Hepatocyte (in vitro differentiated cells): ENCODE measurements at regions not wholly inside any gene's neighbourhood (a gene's known extent, or its start where the extent isn't known, plus 50 kb on each side); places are given as distances from the start of the nearest gene placed in this dataset.

Experiments
- DNase-seq: peaks from one replicate; pipeline ENCODE4 v3.0.0-alpha.2; 2016; ENCODE audit warnings: low spot score
- H2AFZ ChIP-seq: fragments of 200-600 bp; sonication (generic); 2 replicates; pipeline ENCODE4 v1.6.0; 2016; ENCODE audit warnings: antibody characterized with exemption, mild to moderate bottlenecking
- H3K27ac ChIP-seq: fragments of 200-600 bp; sonication (generic); 2 replicates; pipeline ENCODE4 v1.5.1; 2016; ENCODE audit warnings: mild to moderate bottlenecking
- H3K27me3 ChIP-seq: fragments of 200-600 bp; sonication (generic); 2 replicates; pipeline ENCODE4 v1.6.1; 2016
- H3K36me3 ChIP-seq: fragments of 200-600 bp; sonication (generic); replicated peaks from 2 replicates; pipeline ENCODE4 v1.5.1; 2016; ENCODE audit warnings: low read depth; ENCODE audit not compliant: insufficient read depth
- H3K4me1 ChIP-seq: fragments of 200-600 bp; sonication (generic); 2 replicates; pipeline ENCODE4 v1.5.1; 2016; ENCODE audit warnings: mild to moderate bottlenecking, moderate library complexity; ENCODE audit not compliant: insufficient read depth
- H3K4me2 ChIP-seq: fragments of 200-600 bp; sonication (generic); 2 replicates; pipeline ENCODE4 v1.6.0; 2016
- H3K4me3 ChIP-seq: fragments of 200-600 bp; sonication (generic); 2 replicates; pipeline ENCODE4 v1.5.1; 2016; ENCODE audit warnings: mild to moderate bottlenecking
- H3K79me2 ChIP-seq: fragments of 200-600 bp; sonication (generic); 2 replicates; pipeline ENCODE4 v1.6.0; 2017; ENCODE audit warnings: mild to moderate bottlenecking
- H3K9me2 ChIP-seq: fragments of 200-600 bp; sonication (generic); replicated peaks from 2 replicates; pipeline ENCODE4 v1.6.0; 2017; ENCODE audit warnings: mild to moderate bottlenecking; ENCODE audit not compliant: insufficient read depth
- H3K9me3 ChIP-seq: fragments of 200-600 bp; sonication (generic); 2 replicates; pipeline ENCODE4 v1.5.1; 2016; ENCODE audit warnings: low read depth, mild to moderate bottlenecking
- H4K20me1 ChIP-seq: fragments of 200-600 bp; sonication (generic); 2 replicates; pipeline ENCODE4 v1.6.0; 2016; ENCODE audit warnings: mild to moderate bottlenecking; ENCODE audit not compliant: insufficient read depth, poor library complexity, severe bottlenecking
- CTCF ChIP-seq: fragments of 200-600 bp; sonication (generic); IDR thresholded peaks from 2 replicates; pipeline ENCODE4 v1.5.1; 2016; ENCODE audit warnings: antibody characterized with exemption, mild to moderate bottlenecking; ENCODE audit not compliant: poor library complexity
- EZH2 ChIP-seq: fragments of 200-600 bp; sonication (generic); IDR thresholded peaks from 2 replicates; pipeline ENCODE4 v1.6.1; 2016; ENCODE audit warnings: antibody characterized with exemption, mild to moderate bottlenecking, borderline replicate concordance
- EZH2phosphoT487 ChIP-seq: fragments of 200-600 bp; sonication (generic); IDR thresholded peaks from one replicate; pipeline ENCODE4 v1.6.1; 2018; ENCODE audit warnings: antibody characterized with exemption, mild to moderate bottlenecking, low read depth, moderate library complexity; ENCODE audit not compliant: unreplicated experiment, severe bottlenecking
- WGBS: methylation state at CpG from one replicate; pipeline ENCODE4 v1.1.6; 2016; ENCODE audit warnings: low lambda C conversion rate; ENCODE audit errors: missing lambda C conversion rate; 5-methylcytosine and 5-hydroxymethylcytosine counted together

DNA sequence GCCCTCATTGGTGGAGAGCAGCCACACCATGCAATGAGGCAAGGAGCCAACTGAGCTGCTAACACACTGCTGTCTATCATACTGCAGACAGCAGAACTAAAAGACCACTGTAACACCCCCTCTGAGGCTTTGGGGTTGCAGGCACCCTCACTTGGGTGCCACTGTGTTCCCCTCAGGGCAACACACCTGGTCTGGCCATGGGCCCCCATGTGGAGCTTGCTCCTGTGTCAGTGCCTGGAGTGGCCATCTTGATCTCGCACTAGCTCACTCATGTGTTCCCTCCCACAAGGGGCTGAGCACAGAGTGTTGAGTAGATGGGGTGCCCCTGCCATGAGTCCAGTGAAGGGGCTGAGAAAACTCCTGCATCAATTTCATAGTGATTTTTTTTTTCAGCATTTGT is 532.4 kb upstream of the FTMT start:
- no peak for DNase-seq
- no peaks in the 10 kb centered on the region for H3K36me3 ChIP-seq

DNA sequence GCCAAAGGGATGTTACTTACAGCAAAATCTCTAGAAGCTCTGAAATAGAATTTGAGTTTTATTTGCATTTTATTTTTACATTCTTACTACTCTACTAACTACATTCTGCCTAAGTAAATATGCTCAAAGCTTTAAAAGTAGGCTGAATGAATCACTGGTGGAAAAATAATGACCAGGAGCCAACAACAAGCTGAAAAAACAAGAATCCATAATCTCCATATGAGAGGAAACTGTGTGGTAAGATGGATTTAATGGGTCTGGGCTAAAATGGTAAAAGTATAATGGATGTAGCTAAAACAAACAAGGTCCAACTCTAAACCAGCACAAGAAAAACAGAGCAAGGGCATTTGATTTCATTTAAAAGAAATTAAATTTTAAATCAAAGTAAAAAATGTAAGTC is 525.8 kb upstream of the FTMT start:
- Histone ChIP-seq H3K27ac (no peak overlapping the region), H3K4me1 (no peaks in the 10 kb centered on the region), H2AFZ (no peak overlapping the region), H3K4me3 (no peak overlapping the region), H4K20me1 (no peaks in the 10 kb centered on the region), H3K79me2 (no peaks in the 10 kb centered on the region), H3K4me2 (no peak overlapping the region), H3K27me3 (no peaks in the 10 kb centered on the region), H3K36me3 (no peaks in the 10 kb centered on the region), H3K9me3 (no peaks in the 10 kb centered on the region), H3K9me2 (no peaks in the 10 kb centered on the region)
- TF ChIP-seq CTCF (no peak), EZH2 (no peak), EZH2phosphoT487 (no peak)
- no peak for DNase-seq

More for the DNA sequence above, 532.4 kb upstream of the FTMT start:
- Histone ChIP-seq H3K9me3 (no peaks in the 10 kb centered on the region), H4K20me1 (no peaks in the 10 kb centered on the region), H3K4me1 (no peaks in the 10 kb centered on the region), H3K27me3 (no peaks in the 10 kb centered on the region), H3K27ac (no peak overlapping the region), H3K9me2 (no peaks in the 10 kb centered on the region), H2AFZ (no peak overlapping the region), H3K4me3 (no peak overlapping the region), H3K79me2 (no peaks in the 10 kb centered on the region), H3K4me2 (no peak overlapping the region)
- no peak for TF ChIP-seq CTCF
- no peak for TF ChIP-seq EZH2phosphoT487
- no peak for TF ChIP-seq EZH2
- WGBS: 95% methylated on average over 1 of the region's 1 CpG

DNA sequence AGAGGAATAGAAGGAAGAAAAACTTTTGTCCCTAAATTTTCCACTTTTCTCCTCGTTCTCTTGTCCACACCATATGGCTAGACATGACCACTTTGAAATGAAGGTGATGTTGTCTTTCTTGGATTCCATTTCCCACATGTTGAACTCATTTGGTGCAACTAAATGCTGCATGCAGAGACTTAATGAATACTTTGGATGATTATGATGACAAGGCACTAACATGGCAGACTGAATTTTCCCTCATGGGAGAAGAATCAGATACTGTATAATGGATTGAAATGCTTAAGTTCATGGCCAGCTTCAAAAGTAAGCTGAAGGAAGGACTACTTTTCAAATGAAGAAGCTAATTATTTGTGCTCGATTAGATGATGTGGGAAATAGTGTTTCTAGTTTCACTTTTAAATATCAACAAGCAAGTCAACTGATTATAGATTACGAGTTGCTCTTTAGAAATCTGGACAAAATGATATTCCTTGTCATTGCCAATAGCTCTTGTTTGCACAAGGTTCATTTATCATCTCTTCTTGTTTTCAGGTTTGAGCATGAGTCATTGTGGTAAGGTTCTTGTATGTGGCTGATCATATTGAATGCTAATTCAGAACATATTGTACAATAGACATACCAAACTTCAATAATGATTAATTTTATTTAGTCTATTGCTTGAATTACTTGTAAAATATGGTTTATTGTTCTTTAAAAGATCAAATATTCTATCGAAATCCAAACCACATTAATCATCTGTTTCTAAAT is 501.3 kb upstream of the FTMT start:
- no peak for TF ChIP-seq EZH2phosphoT487
- Histone ChIP-seq H3K27ac (no peak overlapping the region), H3K4me2 (no peak overlapping the region), H3K36me3 (no peaks in the 10 kb centered on the region), H3K27me3 (no peaks in the 10 kb centered on the region), H3K9me2 (no peaks in the 10 kb centered on the region), H4K20me1 (no peaks in the 10 kb centered on the region), H3K4me1 (no peaks in the 10 kb centered on the region), H2AFZ (no peak overlapping the region), H3K79me2 (no peaks in the 10 kb centered on the region), H3K4me3 (no peak overlapping the region), H3K9me3 (no peaks in the 10 kb centered on the region)
- WGBS: 48% methylated on average over 4 of the region's 4 CpGs
- DNase-seq: no peak

DNA sequence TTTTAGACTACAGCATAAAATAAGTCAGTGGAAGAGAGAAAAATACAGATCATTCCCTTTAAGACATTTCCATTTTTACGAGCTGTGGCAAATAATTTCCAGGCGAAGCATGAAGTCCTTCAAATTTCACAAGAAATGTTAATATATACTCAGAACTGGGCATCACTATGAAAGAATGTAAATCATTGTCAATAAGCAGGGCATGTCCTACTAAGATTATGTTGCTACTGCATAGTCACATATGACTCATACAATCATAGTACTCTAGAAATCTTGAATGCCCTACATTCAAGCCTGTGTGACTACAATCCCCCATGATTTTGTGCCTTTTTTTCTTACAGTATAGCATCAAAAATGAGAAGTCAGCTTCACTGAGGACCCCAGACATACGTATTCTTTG is 485.2 kb upstream of the FTMT start:
- WGBS: 71% methylated on average over 3 of the region's 3 CpGs
- H3K27ac ChIP-seq: no peak overlapping the region
- no peak overlapping the region for H2AFZ ChIP-seq
- no peaks in the 10 kb centered on the region for H3K36me3 ChIP-seq
- no peaks in the 10 kb centered on the region for H3K9me3 ChIP-seq
- no peaks in the 10 kb centered on the region for H3K4me1 ChIP-seq
- no peak overlapping the region for H3K4me2 ChIP-seq
- H3K27me3 ChIP-seq: no peaks in the 10 kb centered on the region
- no peaks in the 10 kb centered on the region for H3K79me2 ChIP-seq
- TF ChIP-seq EZH2phosphoT487 (no peak), EZH2 (no peak), CTCF (no peak)
- no peak overlapping the region for H3K4me3 ChIP-seq
- no peak for DNase-seq
- no peaks in the 10 kb centered on the region for H3K9me2 ChIP-seq
- no peaks in the 10 kb centered on the region for H4K20me1 ChIP-seq
